Endothelial cell of umbilical vein (primary cell): ENCODE measurements at regions not wholly inside any gene's neighbourhood (a gene's known extent, or its start where the extent isn't known, plus 50 kb on each side); places are given as distances from the start of the nearest gene placed in this dataset.

Experiments used
- BruUV-seq: library from RNA; stranded (reverse); fragments of 400-500 nt; replicated peaks from 2 replicates; lab custom pipeline; 2021; lab: Mats Ljungman, UMichigan
- CTCF ChIA-PET: fragments of 300-600, 350-600 bp; sonication (Branson Sonifier 250); formaldehyde crosslinking; loops from one replicate; lab custom pipeline; 2021; ENCODE audit warnings: antibody characterized with exemption, inconsistent platforms; lab: Charles Lee
- POLR2A ChIA-PET: fragments of 300-600, 350-600 bp; sonication (Branson Sonifier 250); formaldehyde crosslinking; loops from one replicate; lab custom pipeline; 2021; ENCODE audit warnings: antibody characterized with exemption, inconsistent platforms; lab: Charles Lee
- DNase-seq: peaks from one replicate; pipeline ENCODE4 v3.0.0-alpha.2; 2011; ENCODE audit warnings: low read depth, low spot score
- FAIRE-seq: peaks from 2 replicates; lab custom pipeline; 2011; peaks lifted over from hg19 to GRCh38; lab: Jason Lieb, UNC
- H2AFZ ChIP-seq: 2 replicates; pipeline ENCODE4 v1.6.0; 2012; ENCODE audit warnings: low read depth, low read length, control low read depth, inconsistent platforms
- H3K27ac ChIP-seq: 2 replicates; pipeline ENCODE4 v1.5.1; 2011; ENCODE audit warnings: low read depth, mild to moderate bottlenecking, control low read depth, low read length, moderate library complexity; ENCODE audit not compliant: insufficient read depth
- H3K27me3 ChIP-seq, 2 experiments: 2 replicates each; pipeline versions ENCODE4 v1.6.0 to v1.6.1; 2011; ENCODE audit warnings: low read length in 2 of 2, mixed read lengths in 1 of 2; ENCODE audit not compliant: control insufficient read depth in 2 of 2, insufficient read depth in 2 of 2
- H3K36me3 ChIP-seq, 2 experiments: 2 replicates in 1 of 2; 3 replicates in 1 of 2; pipeline ENCODE4 v1.5.1; 2011; ENCODE audit warnings: low read length in 2 of 2, mild to moderate bottlenecking in 1 of 2, moderate library complexity in 1 of 2; ENCODE audit not compliant: control insufficient read depth in 2 of 2, insufficient read depth in 2 of 2; ENCODE audit errors: extremely low read depth in 1 of 2
- H3K4me1 ChIP-seq: 3 replicates; pipeline ENCODE4 v1.5.1; 2011; ENCODE audit warnings: mild to moderate bottlenecking, low read length; ENCODE audit not compliant: control insufficient read depth, insufficient read depth; ENCODE audit errors: extremely low read depth
- H3K4me2 ChIP-seq: 2 replicates; pipeline ENCODE4 v1.6.1; 2011; ENCODE audit warnings: low read length, control low read depth, mixed read lengths; ENCODE audit not compliant: insufficient read depth
- H3K4me3 ChIP-seq, 3 experiments: fragments of 200-600 bp in 1 of 3; sonication (generic), shearing (Covaris generic) in 1 of 3; replicated peaks in 1 of 3; 2 replicates each; pipeline ENCODE4 v1.5.1; 2011 to 2016; ENCODE audit warnings: control low read depth in 3 of 3, low read length in 3 of 3, mild to moderate bottlenecking in 2 of 3, inconsistent platforms in 1 of 3, low read depth in 1 of 3, moderate library complexity in 1 of 3; ENCODE audit not compliant: insufficient read depth in 1 of 3
- H3K79me2 ChIP-seq: 2 replicates; pipeline ENCODE4 v1.6.0; 2012; ENCODE audit warnings: low read length, inconsistent platforms; ENCODE audit not compliant: control insufficient read depth, insufficient read depth
- H3K9ac ChIP-seq: replicated peaks from 2 replicates; pipeline ENCODE3; 2011; ENCODE audit warnings: low read length, control low read depth; ENCODE audit not compliant: insufficient read depth; ENCODE audit errors: extremely low read depth
- H3K9me1 ChIP-seq: replicated peaks from 3 replicates; pipeline ENCODE4 v1.6.0; 2011; ENCODE audit warnings: mild to moderate bottlenecking, low read length; ENCODE audit not compliant: control insufficient read depth, insufficient read depth; ENCODE audit errors: extremely low read depth
- H3K9me3 ChIP-seq: replicated peaks from 2 replicates; pipeline ENCODE4 v1.5.1; 2012; ENCODE audit warnings: low read length, inconsistent platforms; ENCODE audit not compliant: control insufficient read depth, insufficient read depth
- H4K20me1 ChIP-seq: replicated peaks from 2 replicates; pipeline ENCODE3; 2011; ENCODE audit warnings: mild to moderate bottlenecking, low read length; ENCODE audit not compliant: control insufficient read depth, insufficient read depth; ENCODE audit errors: extremely low read depth
- CTCF ChIP-seq, 2 donors: IDR thresholded peaks; 1 replicate in 1 of 2; 2 replicates in 1 of 2; pipeline ENCODE4 v1.5.1; 2011; ENCODE audit warnings: low read length in 2 of 2, mild to moderate bottlenecking in 2 of 2, moderate library complexity in 2 of 2, control low read depth in 1 of 2, inconsistent platforms in 1 of 2, low read depth in 1 of 2; ENCODE audit not compliant: insufficient read depth in 1 of 2; ENCODE audit errors: extremely low read depth in 1 of 2
- EZH2 ChIP-seq: IDR thresholded peaks from 2 replicates; pipeline ENCODE4 v1.6.1; 2012; ENCODE audit warnings: borderline replicate concordance, low read depth, mild to moderate bottlenecking, moderate library complexity, low read length, inconsistent platforms; ENCODE audit not compliant: severe bottlenecking
- FOS ChIP-seq: IDR thresholded peaks from 2 replicates; pipeline ENCODE4 v1.6.1; 2011; ENCODE audit warnings: mild to moderate bottlenecking, low read length, moderate library complexity, borderline replicate concordance; ENCODE audit not compliant: insufficient read depth
- GATA2 ChIP-seq: IDR thresholded peaks from 2 replicates; pipeline ENCODE4 v1.7.0; 2011; ENCODE audit warnings: low read depth, mild to moderate bottlenecking, moderate library complexity, mixed read lengths, low read length; ENCODE audit not compliant: insufficient read length, insufficient read depth
- JUN ChIP-seq: IDR thresholded peaks from 2 replicates; pipeline ENCODE4 v1.6.1; 2011; ENCODE audit warnings: borderline replicate concordance, low read depth; ENCODE audit not compliant: insufficient read length, insufficient read depth
- MAX ChIP-seq: IDR thresholded peaks from 2 replicates; pipeline ENCODE4 v1.6.1; 2011; ENCODE audit not compliant: insufficient read depth, insufficient read length
- MYC ChIP-seq: IDR thresholded peaks from one replicate; pipeline ENCODE4 v1.6.1; 2011; ENCODE audit warnings: mild to moderate bottlenecking, low read depth, low read length
- POLR2A ChIP-seq: IDR thresholded peaks from 2 replicates; pipeline ENCODE4 v1.6.1; 2012; ENCODE audit warnings: low read depth, mild to moderate bottlenecking, control low read depth, low read length
- POLR2AphosphoS5 ChIP-seq: IDR thresholded peaks from 2 replicates; pipeline ENCODE4 v1.6.1; 2012; ENCODE audit warnings: low read depth, mild to moderate bottlenecking, control low read depth, low read length, moderate library complexity; ENCODE audit not compliant: insufficient read depth
- dilution Hi-C: fragments of 300-500 bp; cut with MboI; formaldehyde crosslinking; loops from one replicate; pipeline ENCODE4 v1.15.0; 2019; ENCODE audit warnings: low sequenced_read_pairs; ENCODE audit not compliant: extremely low pct_ligation_motif_present
- intact Hi-C: fragments of 100-400 bp; cut with micrococcal nuclease; formaldehyde crosslinking; loops from one replicate; pipeline ENCODE4 v1.10.0; 2022

GRCh38 chr20:6295867-6296256 is 173.0 kb upstream of the FERMT1 start:
- H2AFZ ChIP-seq: no peak overlapping the region
- H3K79me2 ChIP-seq: no peaks in the 10 kb centered on the region
- DNase-seq (no peak), FAIRE-seq (no peak)
- no peak overlapping the region for H3K4me2 ChIP-seq
- no peak overlapping the region for H3K9ac ChIP-seq
- H3K4me1 ChIP-seq: no peaks in the 10 kb centered on the region
- H3K27me3 ChIP-seq: no peaks in the 10 kb centered on the region
- intact Hi-C loops: no loop called here
- H4K20me1 ChIP-seq: no peaks in the 10 kb centered on the region
- no peaks in the 10 kb centered on the region for H3K9me3 ChIP-seq
- ChIA-PET POLR2A (no interaction called here), CTCF (no interaction called here)
- dilution Hi-C loops: no loop called here
- no peaks in the 10 kb centered on the region for H3K36me3 ChIP-seq
- TF ChIP-seq POLR2A (no peak), POLR2AphosphoS5 (no peak), EZH2 (no peak), MAX (no peak), MYC (no peak), JUN (no peak), CTCF (IDR thresholded peaks at IDR 0.05; ENCODE audit: extremely low read depth in 1 of 2, insufficient read depth in 1 of 2, low read depth in 1 of 2, low read length in 2 of 2) (no peak), FOS (no peak), GATA2 (no peak)
- H3K27ac ChIP-seq: no peak overlapping the region
- no peaks in the 10 kb centered on the region for H3K9me1 ChIP-seq
- no peak overlapping the region for H3K4me3 ChIP-seq
- no TSS peak for BruUV-seq
